SW480 (cell line): ENCODE measurements at regions not wholly inside any gene's neighbourhood (a gene's known extent, or its start where the extent isn't known, plus 50 kb on each side); places are given as distances from the start of the nearest gene placed in this dataset.

Source experiments
- DNase-seq: peaks from one replicate; pipeline ENCODE4 v3.0.0-alpha.2; 2016; ENCODE audit warnings: low spot score

- DNase-seq = no peak
Measured at GRCh38 chr1:234554218-234554697, 55.7 kb downstream of the IRF2BP2 start.

GRCh38 chr1:234553240-234554188, 56.5 kb downstream of the IRF2BP2 start:
- peak; percentile 57 for DNase-seq

- no peak for DNase-seq
Measured at GRCh38 chr1:234551032-234551378, 59.0 kb downstream of the IRF2BP2 start.

- DNase-seq = no peak
Measured at GRCh38 chr1:234550341-234551031, 59.5 kb downstream of the IRF2BP2 start.

- DNase-seq = no peak
Measured at GRCh38 chr1:234549447-234550021, 60.4 kb downstream of the IRF2BP2 start.

- no peak for DNase-seq
Measured at GRCh38 chr1:234546890-234547788, 62.8 kb downstream of the IRF2BP2 start.

GRCh38 chr1:234546387-234546704, 63.6 kb downstream of the IRF2BP2 start:
- no peak for DNase-seq

GRCh38 chr1:234545517-234546386, 64.2 kb downstream of the IRF2BP2 start:
- no peak for DNase-seq

- DNase-seq = peak; percentile 84
Measured at GRCh38 chr1:234544087-234544579, 65.2 kb upstream of the TARBP1 start.

- DNase-seq = no peak
Measured at GRCh38 chr1:234543442-234544086, 64.6 kb upstream of the TARBP1 start.

- DNase-seq = no peak
Measured at GRCh38 chr1:234542211-234542850, 63.4 kb upstream of the TARBP1 start.

- no peak for DNase-seq
Measured at GRCh38 chr1:234541286-234541975, 62.5 kb upstream of the TARBP1 start.

GRCh38 chr1:234540404-234540762, 61.4 kb upstream of the TARBP1 start:
- no peak for DNase-seq

GRCh38 chr1:234539666-234540403, 60.9 kb upstream of the TARBP1 start:
- DNase-seq = no peak

- DNase-seq = no peak
Measured at GRCh38 chr1:234538930-234539649, 60.1 kb upstream of the TARBP1 start.

GRCh38 chr1:234538062-234538731, 59.2 kb upstream of the TARBP1 start:
- DNase-seq = no peak

- no peak for DNase-seq
Measured at GRCh38 chr1:234537236-234537635, 58.3 kb upstream of the TARBP1 start.
